ENCODE measurements at regions not wholly inside any gene's neighbourhood (a gene's known extent, or its start where the extent isn't known, plus 50 kb on each side); places are given as distances from the start of the nearest gene placed in this dataset.

GRCh38 chr6:22078288-22078687, 218.5 kb downstream of the PRL start:
- H3K36me3 ChIP-seq = no peaks in the 10 kb centered on the region
- TF ChIP-seq POLR2A (IDR thresholded peaks at IDR 0.05) = no peak
- TF ChIP-seq POLR2AphosphoS5 (IDR thresholded peaks at IDR 0.05) = no peak
- no peak for TF ChIP-seq CTCF (IDR thresholded peaks at IDR 0.05)
- TF ChIP-seq EP300 (IDR thresholded peaks at IDR 0.05) = no peak
- no peaks in the 10 kb centered on the region for H3K4me1 ChIP-seq
- no peak overlapping the region for H3K27ac ChIP-seq
- 91% methylated on average over 1 of the region's 1 CpG for WGBS
- DNase-seq (ENCODE audit: low spot score in 2 of 2) = no peak
- H3K9me3 ChIP-seq = no peaks in the 10 kb centered on the region
- no peak overlapping the region for H3K4me3 ChIP-seq
- H3K27me3 ChIP-seq = no peaks in the 10 kb centered on the region

- no peak for DNase-seq (ENCODE audit: low spot score in 2 of 2)
- no peaks in the 10 kb centered on the region for H3K27me3 ChIP-seq
- H3K9me3 ChIP-seq = no peaks in the 10 kb centered on the region
- no peak overlapping the region for H3K4me3 ChIP-seq
- H3K4me1 ChIP-seq = no peaks in the 10 kb centered on the region
- no peak overlapping the region for H3K27ac ChIP-seq
- no peaks in the 10 kb centered on the region for H3K36me3 ChIP-seq
- TF ChIP-seq POLR2A (IDR thresholded peaks at IDR 0.05) (no peak), POLR2AphosphoS5 (IDR thresholded peaks at IDR 0.05) (no peak), CTCF (IDR thresholded peaks at IDR 0.05) (no peak)
- WGBS = 85% methylated on average over 8 of the region's 8 CpGs
Observed at GRCh38 chr6:22078802-22079545, 217.9 kb downstream of the PRL start.

GRCh38 chr6:22079783-22080182, 217.1 kb downstream of the PRL start:
- DNase-seq (ENCODE audit: low spot score in 2 of 2) = no peak
- H3K36me3 ChIP-seq = no peaks in the 10 kb centered on the region
- no peaks in the 10 kb centered on the region for H3K4me1 ChIP-seq
- WGBS = 59% methylated on average over 5 of the region's 5 CpGs
- H3K4me3 ChIP-seq = no peak overlapping the region
- H3K27me3 ChIP-seq = no peaks in the 10 kb centered on the region
- no peak overlapping the region for H3K27ac ChIP-seq
- H3K9me3 ChIP-seq = no peaks in the 10 kb centered on the region
- TF ChIP-seq POLR2AphosphoS5 (IDR thresholded peaks at IDR 0.05) = no peak
- no peak for TF ChIP-seq CTCF (IDR thresholded peaks at IDR 0.05)
- TF ChIP-seq EP300 (IDR thresholded peaks at IDR 0.05) = no peak

- Histone ChIP-seq H3K27ac (no peak overlapping the region), H3K27me3 (no peaks in the 10 kb centered on the region), H3K4me1 (no peaks in the 10 kb centered on the region), H3K4me3 (no peak overlapping the region), H3K9me3 (no peaks in the 10 kb centered on the region), H3K36me3 (no peaks in the 10 kb centered on the region)
- TF ChIP-seq POLR2A (IDR thresholded peaks at IDR 0.05) (no peak), CTCF (IDR thresholded peaks at IDR 0.05) (no peak), POLR2AphosphoS5 (IDR thresholded peaks at IDR 0.05) (no peak), EP300 (IDR thresholded peaks at IDR 0.05) (no peak)
- no peak for DNase-seq (ENCODE audit: low spot score in 2 of 2)
- WGBS = 92% methylated on average over 4 of the region's 4 CpGs
Observed at GRCh38 chr6:22081709-22082108, 215.1 kb downstream of the PRL start.

- no peak for DNase-seq (ENCODE audit: low spot score in 2 of 2)
- H3K4me1 ChIP-seq = no peaks in the 10 kb centered on the region
- H3K4me3 ChIP-seq = no peak overlapping the region
- H3K27ac ChIP-seq = no peak overlapping the region
- no peaks in the 10 kb centered on the region for H3K27me3 ChIP-seq
- H3K9me3 ChIP-seq = no peaks in the 10 kb centered on the region
- no peaks in the 10 kb centered on the region for H3K36me3 ChIP-seq
- TF ChIP-seq POLR2A (IDR thresholded peaks at IDR 0.05) (no peak), CTCF (IDR thresholded peaks at IDR 0.05) (no peak), POLR2AphosphoS5 (IDR thresholded peaks at IDR 0.05) (no peak), EP300 (IDR thresholded peaks at IDR 0.05) (no peak)
- WGBS = 65% methylated on average over 3 of the region's 3 CpGs
Observed at GRCh38 chr6:22082218-22082617, 214.6 kb downstream of the PRL start.

Measured in suprapubic skin (tissue), 4 donors.